Calu3 (cell line): ENCODE measurements at regions not wholly inside any gene's neighbourhood (a gene's known extent, or its start where the extent isn't known, plus 50 kb on each side); places are given as distances from the start of the nearest gene placed in this dataset.

ENCODE experiments used
- BruUV-seq: library from RNA; stranded (reverse); fragments of 400-500 nt; replicated peaks from 2 replicates; lab custom pipeline; 2021; lab: Mats Ljungman, UMichigan
- CTCF ChIA-PET: fragments of 300-600 bp; sonication (Branson Sonifier 250); formaldehyde crosslinking; loops from one replicate; lab custom pipeline; 2022; ENCODE audit warnings: antibody characterized with exemption; lab: Charles Lee
- DNase-seq: peaks from one replicate; pipeline ENCODE4 v3.0.0; 2022
- H3K27ac Mint-ChIP-seq: one replicate; pipeline ENCODE4 v1.8.0; 2022; ENCODE audit warnings: mixed read lengths; ENCODE audit not compliant: unreplicated experiment
- H3K27me3 Mint-ChIP-seq: one replicate; pipeline ENCODE4 v1.8.0; 2022; ENCODE audit warnings: mixed read lengths; ENCODE audit not compliant: unreplicated experiment
- H3K36me3 Mint-ChIP-seq: one replicate; pipeline ENCODE4 v1.8.0; 2022; ENCODE audit warnings: mild to moderate bottlenecking, moderate library complexity, mixed read lengths; ENCODE audit not compliant: insufficient read depth, unreplicated experiment
- H3K4me1 Mint-ChIP-seq: one replicate; pipeline ENCODE4 v1.8.0; 2022; ENCODE audit warnings: mild to moderate bottlenecking, low read depth, mixed read lengths; ENCODE audit not compliant: unreplicated experiment
- H3K4me3 Mint-ChIP-seq: one replicate; pipeline ENCODE4 v1.8.0; 2022; ENCODE audit warnings: mild to moderate bottlenecking, low read depth, moderate library complexity, mixed read lengths; ENCODE audit not compliant: unreplicated experiment
- H3K9me3 Mint-ChIP-seq: one replicate; pipeline ENCODE4 v1.8.0; 2022; ENCODE audit warnings: low read depth, mixed read lengths; ENCODE audit not compliant: unreplicated experiment
- intact Hi-C: fragments of 100-400 bp; cut with micrococcal nuclease; formaldehyde crosslinking; loops from one replicate; pipeline ENCODE4 v1.10.0; 2022; ENCODE audit not compliant: unreplicated experiment
- TF ChIP-seq, protein P1 (sequence below): fragments of 200-600 bp; IDR thresholded peaks from one replicate; pipeline ENCODE4 v1.8.0; 2022; ENCODE audit warnings: antibody characterized with exemption; ENCODE audit not compliant: unreplicated experiment

DNA sequence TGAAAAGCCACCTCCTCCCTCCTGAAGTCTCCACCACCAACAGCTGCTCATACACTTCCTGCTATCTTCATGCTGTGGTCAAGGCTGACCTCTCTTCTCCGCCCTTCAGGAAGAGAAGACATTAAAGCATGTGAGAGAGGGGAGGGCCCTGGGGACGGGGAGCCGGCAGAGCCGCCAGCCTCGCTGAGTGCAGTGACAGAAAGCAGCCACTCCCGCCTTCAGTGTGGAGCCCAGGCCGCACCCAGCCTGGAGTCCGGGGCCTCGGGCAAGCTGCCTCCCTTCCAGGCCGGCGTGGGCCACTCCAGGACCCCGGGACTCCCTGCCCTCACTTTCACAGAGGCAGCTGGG is 94.7 kb upstream of the TNRC6C start:
- Mint-ChIP-seq H3K4me1 (no peaks in the 10 kb centered on the region), H3K27ac (no peak overlapping the region), H3K27me3 (peaks cover 84% of the 10 kb centered on the region), H3K4me3 (no peak overlapping the region), H3K9me3 (no peaks in the 10 kb centered on the region), H3K36me3 (no peaks in the 10 kb centered on the region)
- CTCF ChIA-PET = no interaction called here
- intact Hi-C loops = no loop called here
- TF ChIP-seq, protein P1, sequence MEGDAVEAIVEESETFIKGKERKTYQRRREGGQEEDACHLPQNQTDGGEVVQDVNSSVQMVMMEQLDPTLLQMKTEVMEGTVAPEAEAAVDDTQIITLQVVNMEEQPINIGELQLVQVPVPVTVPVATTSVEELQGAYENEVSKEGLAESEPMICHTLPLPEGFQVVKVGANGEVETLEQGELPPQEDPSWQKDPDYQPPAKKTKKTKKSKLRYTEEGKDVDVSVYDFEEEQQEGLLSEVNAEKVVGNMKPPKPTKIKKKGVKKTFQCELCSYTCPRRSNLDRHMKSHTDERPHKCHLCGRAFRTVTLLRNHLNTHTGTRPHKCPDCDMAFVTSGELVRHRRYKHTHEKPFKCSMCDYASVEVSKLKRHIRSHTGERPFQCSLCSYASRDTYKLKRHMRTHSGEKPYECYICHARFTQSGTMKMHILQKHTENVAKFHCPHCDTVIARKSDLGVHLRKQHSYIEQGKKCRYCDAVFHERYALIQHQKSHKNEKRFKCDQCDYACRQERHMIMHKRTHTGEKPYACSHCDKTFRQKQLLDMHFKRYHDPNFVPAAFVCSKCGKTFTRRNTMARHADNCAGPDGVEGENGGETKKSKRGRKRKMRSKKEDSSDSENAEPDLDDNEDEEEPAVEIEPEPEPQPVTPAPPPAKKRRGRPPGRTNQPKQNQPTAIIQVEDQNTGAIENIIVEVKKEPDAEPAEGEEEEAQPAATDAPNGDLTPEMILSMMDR = no peak
- no peak for DNase-seq
- BruUV-seq = no TSS peak

DNA sequence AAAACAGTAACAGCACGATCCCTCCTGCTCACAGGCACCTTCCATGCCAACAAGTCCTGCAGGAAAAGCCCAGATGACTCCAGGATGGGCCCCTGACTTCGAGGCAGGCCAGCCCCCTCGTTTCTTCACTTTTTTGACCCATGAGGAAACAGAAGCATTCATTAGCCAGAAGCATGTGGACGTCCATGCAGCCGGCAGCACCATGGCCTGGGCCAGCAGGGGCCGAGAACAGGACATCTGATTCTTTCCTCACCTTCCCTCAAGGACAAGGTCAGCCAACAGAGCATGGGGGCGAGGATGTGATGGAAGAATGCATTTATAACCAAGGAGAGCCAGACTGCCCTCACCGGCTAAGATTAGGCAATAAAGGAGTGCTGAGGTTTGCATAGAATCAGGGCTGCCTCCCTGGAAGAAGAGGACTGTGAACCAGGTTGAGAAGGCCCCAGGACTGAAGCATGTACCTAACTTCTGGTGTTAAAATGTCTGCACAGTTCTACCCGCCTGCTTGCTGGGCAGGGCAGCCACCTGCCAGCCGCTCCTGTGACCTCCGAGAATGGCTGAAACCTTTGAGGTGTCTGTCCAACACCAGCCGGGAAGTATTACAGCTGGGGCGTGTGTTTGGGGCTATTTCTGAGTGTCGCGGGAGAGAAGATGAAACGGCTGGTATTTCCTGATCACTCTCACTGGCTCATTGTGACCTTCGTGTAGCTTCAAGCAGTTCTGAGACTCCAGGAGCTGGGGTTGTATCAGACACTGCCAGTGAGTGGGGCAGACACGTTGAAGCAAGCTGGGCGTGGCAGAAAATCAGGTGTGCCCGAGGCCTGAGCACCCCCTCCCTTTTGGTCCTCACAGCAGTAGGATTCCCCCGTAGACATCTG is 94.0 kb upstream of the TNRC6C start:
- TF ChIP-seq, protein P1 = no peak
- Mint-ChIP-seq H3K4me3 (no peak overlapping the region), H3K27me3 (peaks cover 84% of the 10 kb centered on the region), H3K4me1 (no peaks in the 10 kb centered on the region), H3K9me3 (no peaks in the 10 kb centered on the region), H3K27ac (no peak overlapping the region), H3K36me3 (no peaks in the 10 kb centered on the region)
- BruUV-seq = no TSS peak
- intact Hi-C loops = no loop called here
- no peak for DNase-seq
- CTCF ChIA-PET = no interaction called here

DNA sequence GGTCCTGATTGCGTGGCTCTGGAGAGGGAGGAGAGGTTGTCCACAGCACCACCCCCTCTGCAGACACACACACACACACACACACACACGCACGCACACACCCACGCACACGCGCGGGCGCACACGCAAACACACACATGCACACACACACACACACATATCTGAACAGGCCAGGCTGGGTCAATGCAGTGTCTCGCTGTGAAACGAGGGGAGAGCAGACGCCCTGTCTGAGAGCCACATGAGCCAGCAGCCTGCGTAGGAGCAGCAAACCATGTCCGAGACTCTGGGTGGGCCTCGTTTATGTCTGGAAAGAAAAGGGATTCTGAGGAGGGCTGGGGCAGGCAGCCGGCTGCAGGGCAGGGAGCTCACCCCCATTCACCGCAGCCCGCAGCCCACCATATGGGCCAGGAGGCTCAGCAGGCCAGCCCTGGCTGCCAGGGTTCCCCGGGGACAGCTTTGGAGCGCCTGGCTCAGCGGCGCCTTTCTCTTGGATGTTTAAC is 93.3 kb upstream of the TNRC6C start:
- no TSS peak for BruUV-seq
- Mint-ChIP-seq H3K27me3 (peaks cover 84% of the 10 kb centered on the region), H3K4me3 (no peak overlapping the region), H3K36me3 (no peaks in the 10 kb centered on the region), H3K27ac (no peak overlapping the region), H3K9me3 (no peaks in the 10 kb centered on the region), H3K4me1 (no peaks in the 10 kb centered on the region)
- CTCF ChIA-PET = no interaction called here
- intact Hi-C loops = no loop called here
- TF ChIP-seq, protein P1 = no peak
- DNase-seq = no peak

GRCh38 chr17:77865716-77866115 is 92.8 kb upstream of the TNRC6C start:
- TF ChIP-seq, protein P1 = no peak

More at GRCh38 chr17:77865716-77866115, 92.8 kb upstream of the TNRC6C start:
- CTCF ChIA-PET = no interaction called here
- intact Hi-C loops = no loop called here
- H3K4me1 Mint-ChIP-seq = no peaks in the 10 kb centered on the region
- H3K36me3 Mint-ChIP-seq = no peaks in the 10 kb centered on the region
- H3K27me3 Mint-ChIP-seq = peaks cover 81% of the 10 kb centered on the region
- DNase-seq = no peak
- H3K4me3 Mint-ChIP-seq = no peak overlapping the region
- BruUV-seq = no TSS peak
- H3K27ac Mint-ChIP-seq = no peak overlapping the region
- no peaks in the 10 kb centered on the region for H3K9me3 Mint-ChIP-seq
